Hematopoietic multipotent progenitor cell treated with erythropoietin and hydrocortisone succinate and interleukin-3 and kit ligand, for 17 days (in vitro differentiated cells): ENCODE measurements at regions not wholly inside any gene's neighbourhood (a gene's known extent, or its start where the extent isn't known, plus 50 kb on each side); places are given as distances from the start of the nearest gene placed in this dataset.

Experiments
- DNase-seq: peaks from one replicate; pipeline ENCODE4 v3.0.0-alpha.2; 2015; ENCODE audit warnings: low spot score

DNA sequence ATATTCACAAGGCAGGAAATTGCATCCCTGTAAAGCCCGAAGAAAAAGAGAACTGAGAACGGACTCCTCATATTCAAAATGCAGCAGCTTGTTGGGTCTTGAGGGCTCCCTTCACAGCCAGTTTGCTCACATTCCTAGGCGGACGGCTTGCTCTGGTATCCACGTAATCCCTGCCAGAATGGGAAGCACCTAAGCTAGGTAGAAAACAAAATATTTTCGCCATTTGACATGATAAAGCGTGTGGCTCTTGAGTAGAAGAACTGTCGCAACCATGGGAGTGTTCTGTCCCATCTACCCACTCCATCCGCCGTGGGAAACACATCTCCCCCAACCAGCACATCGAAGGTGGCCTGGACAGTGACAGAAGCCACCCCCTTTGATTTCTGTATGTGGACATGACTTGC lies 183.1 kb downstream of the GAS1 start:
- DNase-seq = no peak

GRCh38 chr9:86763791-86764190 lies 183.5 kb downstream of the GAS1 start:
- DNase-seq = no peak

- DNase-seq = no peak
Observed at GRCh38 chr9:86757382-86757720, 190.0 kb downstream of the GAS1 start.

DNA sequence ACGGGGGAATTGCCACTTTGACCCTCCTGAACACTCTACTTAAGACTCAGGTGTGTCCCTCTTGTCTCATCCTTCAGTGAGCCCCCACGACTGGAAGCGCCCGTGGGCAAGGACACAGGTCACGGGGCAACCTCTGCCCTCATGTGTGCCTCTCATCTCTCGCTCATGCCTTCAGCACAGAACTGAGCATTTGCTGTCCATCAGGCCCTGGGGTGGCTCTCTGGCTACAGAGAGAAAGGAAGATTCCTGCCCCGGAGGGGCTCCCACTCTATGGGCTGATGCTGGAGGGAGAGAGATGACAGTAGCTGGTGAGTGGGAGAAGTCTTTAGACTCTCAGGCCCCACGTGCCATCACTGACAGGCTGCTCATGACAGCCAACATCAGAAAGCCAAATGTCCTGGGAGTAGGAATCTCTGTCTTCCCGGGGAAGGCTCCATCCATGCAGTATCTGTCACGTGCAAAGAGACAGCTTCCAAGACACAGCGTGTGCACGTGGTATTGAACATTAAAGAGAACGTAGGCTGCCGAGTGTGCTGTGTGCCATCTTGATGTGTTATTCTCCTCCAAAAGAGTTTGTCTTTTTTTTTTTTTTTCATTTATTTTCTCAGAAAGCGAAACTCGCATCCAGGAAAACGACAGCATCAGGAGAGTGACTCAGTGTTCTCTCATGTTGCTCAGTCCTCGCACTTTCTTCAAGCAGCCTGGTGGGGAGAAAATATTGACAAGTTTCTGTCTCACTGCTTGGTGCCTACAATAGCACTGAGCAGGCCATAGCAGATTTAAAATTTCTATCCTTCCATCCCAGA lies 190.5 kb downstream of the GAS1 start:
- no peak for DNase-seq

GRCh38 chr9:86755561-86755941 lies 191.8 kb downstream of the GAS1 start:
- no peak for DNase-seq

DNA sequence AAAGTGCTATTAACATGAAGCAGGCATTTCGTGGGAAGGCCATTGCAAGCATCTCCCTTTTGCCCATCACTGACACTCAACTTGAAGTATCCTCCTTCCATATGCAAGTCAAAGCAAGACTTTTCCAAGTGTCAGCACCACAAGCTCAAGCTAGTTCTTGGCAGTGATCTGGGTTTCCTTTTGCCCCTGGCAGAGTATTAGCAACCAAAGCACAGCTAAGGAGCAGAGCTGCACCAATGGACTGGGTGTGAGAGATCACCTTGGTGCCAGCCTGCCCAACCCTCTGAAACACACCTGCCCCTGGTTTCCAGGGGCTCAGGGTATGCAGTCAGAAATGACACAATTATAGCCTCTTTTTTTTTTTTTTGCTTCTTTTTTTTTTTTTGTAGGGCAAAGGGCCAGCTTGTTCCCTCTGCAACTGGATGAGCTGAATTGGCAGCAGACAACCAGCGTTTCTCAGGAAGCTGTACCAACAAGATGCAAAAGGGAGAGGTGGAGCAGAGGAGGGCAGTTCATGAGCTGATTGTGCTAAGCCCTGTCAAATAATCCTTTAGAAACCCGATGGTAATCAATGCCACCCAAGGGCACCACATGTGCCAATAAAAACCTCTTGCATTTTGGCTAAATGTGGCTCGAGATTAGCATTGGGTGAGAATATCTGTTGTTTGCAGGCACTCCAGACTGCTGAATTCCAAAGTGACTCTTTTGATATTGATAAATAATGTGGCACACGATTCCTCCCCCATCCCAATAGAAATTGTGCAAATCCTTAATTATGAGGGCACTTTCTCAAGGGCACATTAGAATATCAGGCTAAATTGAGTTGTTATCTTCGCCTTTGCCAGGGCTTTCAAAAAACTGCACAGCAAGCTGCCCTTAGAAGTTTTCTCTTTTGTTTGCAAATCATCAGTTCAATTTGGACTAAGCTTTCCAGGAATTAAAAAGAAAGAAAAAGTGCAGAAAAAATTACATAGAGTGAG lies 192.4 kb downstream of the GAS1 start:
- no peak for DNase-seq

- DNase-seq = no peak
Observed at GRCh38 chr9:86753836-86754235, 193.5 kb downstream of the GAS1 start.

DNA sequence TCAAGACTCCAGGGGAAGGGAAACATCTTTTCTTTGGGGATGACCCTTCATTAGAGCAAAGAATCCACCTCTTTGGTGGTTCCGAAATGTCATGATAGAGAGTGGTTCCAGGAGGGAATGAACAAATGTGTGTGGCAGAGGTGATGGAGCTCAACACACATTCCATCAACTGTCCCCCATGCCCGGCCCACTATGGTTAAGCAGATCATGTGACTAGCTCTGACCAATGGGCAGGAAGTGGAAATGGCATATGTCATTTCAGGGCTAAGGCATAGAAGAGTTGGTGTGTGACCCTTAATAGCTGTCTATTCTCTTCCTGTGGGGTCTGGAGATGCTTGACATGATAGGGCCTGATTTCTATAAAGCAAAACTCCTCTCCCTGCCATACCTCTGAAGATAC lies 194.6 kb downstream of the GAS1 start:
- no peak for DNase-seq

DNA sequence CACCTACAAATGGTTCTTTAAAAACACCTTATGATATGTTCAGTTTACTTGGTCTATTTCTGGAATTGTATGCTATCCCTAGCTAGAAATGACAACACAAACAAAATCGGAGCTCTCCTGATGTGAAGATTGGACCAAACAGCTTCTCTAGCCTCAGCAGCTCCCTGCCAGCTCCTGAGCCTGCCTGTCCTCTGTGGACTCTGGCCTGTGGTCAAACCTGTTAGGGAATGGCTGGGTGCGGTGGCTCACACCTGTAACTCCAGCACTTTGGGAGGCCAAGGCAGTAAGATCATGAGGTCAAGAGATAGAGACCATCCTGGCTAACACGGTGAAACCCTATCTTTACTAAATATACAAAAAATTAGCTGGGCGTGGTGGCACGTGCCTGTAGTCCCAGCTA lies 195.3 kb downstream of the GAS1 start:
- DNase-seq = no peak

GRCh38 chr9:86751207-86751606 lies 196.1 kb downstream of the GAS1 start:
- DNase-seq = no peak

DNA sequence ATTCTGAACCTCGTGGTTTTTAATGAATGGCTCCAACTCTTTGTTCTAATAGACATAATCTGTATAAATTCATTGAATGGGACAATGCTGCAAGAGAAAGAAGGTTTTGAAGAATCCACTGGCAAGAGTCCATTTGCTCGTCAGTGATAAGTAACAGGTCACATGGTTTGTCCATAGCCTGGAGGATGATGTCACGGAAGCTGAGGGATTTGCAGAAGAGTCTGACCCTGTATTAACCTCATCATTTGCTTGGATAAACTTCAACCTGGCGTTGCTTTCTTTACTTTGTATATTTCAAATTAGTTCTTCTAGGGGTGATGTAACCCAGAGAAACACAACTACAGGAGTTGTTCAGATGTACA lies 197.4 kb downstream of the GAS1 start:
- DNase-seq = no peak

- no peak for DNase-seq
Observed at GRCh38 chr9:86749161-86749893, 198.0 kb downstream of the GAS1 start.

GRCh38 chr9:86747711-86748110 lies 199.6 kb downstream of the GAS1 start:
- DNase-seq = no peak

DNA sequence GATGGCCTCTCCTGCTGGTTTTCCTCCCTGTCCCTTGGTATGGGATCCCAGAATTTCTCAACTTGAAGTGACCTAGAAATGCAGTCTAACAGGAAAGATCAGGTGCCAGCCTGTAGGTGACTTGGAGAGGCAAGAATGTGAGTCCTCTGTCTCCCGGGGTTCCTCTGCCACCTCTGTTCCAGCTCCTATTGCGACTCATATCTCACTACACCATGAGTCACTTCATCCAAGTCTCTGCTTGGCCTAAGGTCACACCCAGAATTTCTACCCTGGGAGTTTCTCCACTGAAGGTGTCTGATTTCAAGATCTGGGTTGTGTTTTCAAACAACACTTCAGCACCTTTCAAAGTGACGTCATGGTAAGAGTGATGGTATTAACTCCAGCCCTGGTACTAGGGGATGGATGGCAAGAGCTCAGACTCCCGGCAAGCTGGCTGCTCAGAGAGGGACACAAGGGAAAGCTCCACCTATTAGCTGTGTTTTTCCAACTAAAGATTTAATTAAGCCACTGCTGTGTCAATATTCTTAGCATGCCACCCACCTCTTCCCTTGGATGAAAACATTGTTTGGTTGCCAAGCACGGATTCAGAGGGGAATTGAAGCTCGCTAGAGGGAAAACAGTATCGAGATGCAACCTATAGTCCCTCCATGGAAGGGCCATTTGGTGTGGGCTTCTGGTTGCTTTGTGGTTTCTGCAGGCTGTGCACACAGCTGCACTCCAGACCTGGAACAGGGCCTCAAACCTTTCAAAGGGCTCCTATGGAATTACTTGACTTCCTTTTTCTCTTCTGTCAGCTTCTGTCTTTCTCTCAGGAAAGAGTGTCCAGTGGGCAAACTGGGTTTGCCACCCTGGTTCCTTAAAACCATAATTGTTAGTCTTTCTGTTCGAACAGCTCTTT lies 205.7 kb downstream of the GAS1 start:
- DNase-seq = no peak

- DNase-seq = no peak
Observed at GRCh38 chr9:86735772-86736458, 211.4 kb downstream of the GAS1 start.

- DNase-seq = no peak
Observed at GRCh38 chr9:86734771-86735170, 212.5 kb downstream of the GAS1 start.

DNA sequence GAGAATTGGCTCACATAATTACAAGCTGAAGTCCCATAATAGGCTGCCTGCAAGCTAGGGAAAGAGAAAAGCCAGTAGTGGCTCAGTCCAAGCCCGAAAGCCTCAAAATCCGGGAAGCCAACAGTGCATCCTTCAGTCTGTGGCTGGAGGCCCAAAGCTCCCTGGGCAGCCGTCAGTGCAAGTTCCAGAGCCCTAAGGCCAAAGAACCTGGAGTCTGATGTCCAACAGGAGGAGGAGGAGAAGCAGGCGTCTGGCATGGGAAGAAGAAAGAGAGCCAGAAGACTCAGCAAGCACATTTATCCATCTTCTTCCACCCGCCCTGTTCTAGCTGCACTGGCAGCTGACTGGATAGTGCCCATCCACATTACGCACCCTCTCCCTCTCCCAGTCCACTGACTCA lies 213.4 kb downstream of the GAS1 start:
- DNase-seq = no peak

- no peak for DNase-seq
Observed at GRCh38 chr9:86732514-86733171, 214.7 kb downstream of the GAS1 start.

DNA sequence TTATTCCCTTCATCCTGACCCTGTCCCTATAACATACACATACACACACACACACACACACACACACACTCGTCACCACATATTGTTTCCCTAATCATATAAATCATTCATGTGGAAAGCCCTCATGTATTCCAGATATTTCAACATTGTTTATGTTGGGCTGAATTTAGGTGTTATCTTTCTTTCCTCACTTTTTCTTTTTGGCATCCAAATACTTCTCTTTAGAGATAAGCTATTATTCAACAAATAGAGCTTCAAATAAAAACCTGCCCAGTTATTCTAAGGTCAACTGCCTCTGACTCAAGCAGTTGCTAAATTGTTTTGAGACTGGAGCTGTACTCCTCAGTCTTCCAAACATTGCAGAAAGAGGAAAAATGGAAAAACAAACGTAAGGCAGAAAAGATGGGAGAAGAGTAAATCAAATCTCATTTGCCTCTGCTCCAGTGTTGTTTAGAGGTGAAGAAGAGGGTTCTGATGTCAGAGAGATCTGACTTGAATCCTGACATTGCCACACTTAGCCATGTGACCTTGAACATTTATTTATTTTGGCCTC lies 215.7 kb downstream of the GAS1 start:
- no peak for DNase-seq
